Uterus (tissue), 3 donors: ENCODE measurements at regions not wholly inside any gene's neighbourhood (a gene's known extent, or its start where the extent isn't known, plus 50 kb on each side); places are given as distances from the start of the nearest gene placed in this dataset.

Source experiments
- DNase-seq, 2 donors: peaks; one replicate each; pipeline ENCODE4 v3.0.0-alpha.2; 2019 to 2020
- H3K27ac ChIP-seq, 2 donors: fragments of 200-600 bp; sonication (generic); 1 replicate in 1 of 2; 2 replicates in 1 of 2; pipeline ENCODE4 v1.5.1; 2016 to 2018
- H3K27me3 ChIP-seq, 2 donors: fragments of 200-600 bp; sonication (generic); one replicate each; pipeline ENCODE4 v1.5.1; 2018 to 2019; ENCODE audit warnings: control low read depth in 1 of 2
- H3K36me3 ChIP-seq, 2 donors: fragments of 200-600 bp; sonication (generic); one replicate each; pipeline ENCODE4 v1.5.1; 2019; ENCODE audit warnings: control low read depth in 1 of 2
- H3K4me1 ChIP-seq, 2 donors: fragments of 200-600 bp; sonication (generic); one replicate each; pipeline ENCODE4 v1.5.1; 2018 to 2019; ENCODE audit warnings: control low read depth in 1 of 2
- H3K4me3 ChIP-seq, 2 donors: fragments of 200-600 bp; sonication (generic); 1 replicate in 1 of 2; 2 replicates in 1 of 2; pipeline ENCODE4 v1.5.1; 2018 to 2019; ENCODE audit warnings: mild to moderate bottlenecking in 1 of 2
- H3K9me3 ChIP-seq, 2 donors: fragments of 200-600 bp; sonication (generic); one replicate each; pipeline ENCODE4 v1.5.1; 2019; ENCODE audit warnings: control low read depth in 1 of 2
- CTCF ChIP-seq, 4 experiments: fragments of 200-600 bp in 2 of 4; fragments of 450-650 bp in 2 of 4; sonication (generic) in 2 of 4; IDR thresholded peaks; one replicate each; pipeline ENCODE4 v1.5.1; 2016 to 2019; ENCODE audit warnings: antibody characterized with exemption in 4 of 4, mild to moderate bottlenecking in 2 of 4, moderate library complexity in 1 of 4
- POLR2A ChIP-seq, 2 donors: fragments of 450-650 bp; IDR thresholded peaks; one replicate each; pipeline ENCODE4 v1.6.1; 2016; ENCODE audit warnings: antibody characterized with exemption in 2 of 2, mild to moderate bottlenecking in 1 of 2, moderate library complexity in 1 of 2
- intact Hi-C: fragments of 100-400 bp; cut with DNase I; formaldehyde crosslinking; loops from one replicate; pipeline ENCODE4 v1.15.1; 2023; ENCODE audit warnings: low total_unique reads
- donor health status: DM: yes; HTN: yes; CAD: no.

DNA sequence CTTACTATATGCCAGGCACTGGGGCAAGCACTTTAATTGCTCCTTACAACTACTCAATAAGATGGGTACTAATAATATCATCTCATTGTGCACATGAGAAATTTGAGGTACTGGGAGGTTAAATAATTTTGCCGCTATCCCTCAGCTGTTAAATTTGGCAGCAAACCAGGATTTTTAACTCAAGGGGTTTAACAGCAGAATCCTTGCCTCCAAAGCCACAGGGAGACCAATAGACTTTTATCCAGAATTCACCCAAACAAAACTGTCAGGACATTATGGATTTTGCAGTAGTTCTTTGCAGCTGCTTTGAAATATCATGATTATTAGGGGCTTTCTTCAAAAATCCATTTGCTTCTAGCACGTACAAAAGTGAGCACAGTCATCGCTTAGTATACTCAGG, 136.2 kb downstream of the RPS12 start:
- intact Hi-C loops, result no loop called here
- no peaks in the 10 kb centered on the region for H3K27me3 ChIP-seq
- no peak overlapping the region for H3K27ac ChIP-seq
- DNase-seq, result no peak
- no peaks in the 10 kb centered on the region for H3K9me3 ChIP-seq
- H3K4me3 ChIP-seq, result no peak overlapping the region
- no peaks in the 10 kb centered on the region for H3K4me1 ChIP-seq
- no peak for TF ChIP-seq POLR2A (IDR thresholded peaks at IDR 0.05)
- no peak for TF ChIP-seq CTCF (IDR thresholded peaks at IDR 0.05)
- H3K36me3 ChIP-seq, result no peaks in the 10 kb centered on the region

DNA sequence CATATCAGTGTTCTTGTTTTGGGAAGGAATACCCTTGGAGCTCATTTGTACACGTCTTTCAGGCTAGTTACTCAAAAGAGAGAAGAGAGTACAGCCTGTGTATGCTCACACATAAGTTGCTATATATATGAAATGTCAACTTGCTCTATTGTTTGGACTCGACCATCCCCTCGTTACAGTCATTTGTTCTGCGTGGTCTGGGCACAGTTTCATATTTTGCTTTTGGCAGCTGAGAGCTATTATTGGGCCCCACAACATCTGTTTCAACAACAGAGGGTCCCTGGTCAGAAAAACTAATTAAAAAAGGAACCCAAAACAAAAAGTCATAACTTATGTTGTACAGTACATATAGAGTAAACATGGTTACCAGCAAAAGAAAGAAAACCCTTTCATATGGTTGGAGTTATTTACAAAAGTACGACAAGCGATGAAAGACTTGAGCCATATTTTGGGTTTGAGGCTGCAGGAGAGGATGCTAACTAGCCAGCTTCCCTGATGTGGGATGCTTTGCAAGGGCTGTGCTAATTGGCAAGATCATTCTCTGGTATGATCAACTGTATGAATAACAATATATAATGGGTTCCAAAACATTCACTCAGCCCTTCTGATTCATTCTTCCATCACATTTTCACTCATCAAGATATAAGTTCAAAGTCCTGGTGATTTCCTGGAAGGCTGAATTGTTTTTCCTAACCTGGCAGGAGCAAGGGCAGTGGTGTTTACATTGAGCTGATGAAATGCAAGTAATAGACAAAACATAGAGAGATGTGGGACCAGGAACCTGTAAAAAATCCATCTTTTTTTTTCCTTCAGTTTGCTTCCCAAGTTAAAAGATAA, 137.9 kb downstream of the RPS12 start:
- H3K36me3 ChIP-seq, result no peaks in the 10 kb centered on the region
- H3K4me1 ChIP-seq, result no peaks in the 10 kb centered on the region
- no peaks in the 10 kb centered on the region for H3K9me3 ChIP-seq
- no peak for DNase-seq
- no peak overlapping the region for H3K4me3 ChIP-seq
- TF ChIP-seq POLR2A (IDR thresholded peaks at IDR 0.05) (no peak), CTCF (IDR thresholded peaks at IDR 0.05) (no peak)
- intact Hi-C loops, result no loop called here
- no peaks in the 10 kb centered on the region for H3K27me3 ChIP-seq
- no peak overlapping the region for H3K27ac ChIP-seq

DNA sequence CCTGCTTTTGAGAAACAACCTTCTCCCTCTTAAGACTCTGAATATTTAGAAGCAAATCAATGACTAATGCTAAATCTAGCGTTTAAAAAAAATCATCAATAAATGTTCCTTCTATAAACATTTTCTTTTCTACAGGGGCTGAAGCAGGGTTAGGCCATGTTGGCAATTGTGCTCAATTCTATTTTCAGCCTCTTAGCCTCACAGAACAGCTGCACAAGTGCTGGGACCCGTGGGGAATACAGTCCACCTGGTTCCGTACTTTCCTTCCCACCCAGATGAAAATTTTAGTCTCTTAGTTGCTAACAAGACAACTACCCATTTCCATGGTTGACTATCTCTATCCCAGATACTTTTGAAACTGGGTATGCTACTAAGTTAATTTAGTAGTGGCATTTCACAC, 138.6 kb downstream of the RPS12 start:
- no peaks in the 10 kb centered on the region for H3K4me1 ChIP-seq
- H3K27me3 ChIP-seq, result no peaks in the 10 kb centered on the region
- no peaks in the 10 kb centered on the region for H3K9me3 ChIP-seq
- TF ChIP-seq CTCF (IDR thresholded peaks at IDR 0.05), result no peak
- TF ChIP-seq POLR2A (IDR thresholded peaks at IDR 0.05), result no peak
- no peaks in the 10 kb centered on the region for H3K36me3 ChIP-seq
- no peak overlapping the region for H3K4me3 ChIP-seq
- intact Hi-C loops, result no loop called here
- DNase-seq, result no peak
- H3K27ac ChIP-seq, result no peak overlapping the region

GRCh38 chr6:132954222-132954621, 139.9 kb downstream of the RPS12 start:
- H3K27ac ChIP-seq, result no peak overlapping the region
- H3K4me1 ChIP-seq, result no peaks in the 10 kb centered on the region
- no peaks in the 10 kb centered on the region for H3K27me3 ChIP-seq
- no peak for DNase-seq
- no peak overlapping the region for H3K4me3 ChIP-seq
- H3K36me3 ChIP-seq, result no peaks in the 10 kb centered on the region
- intact Hi-C loops, result no loop called here
- TF ChIP-seq CTCF (IDR thresholded peaks at IDR 0.05), result no peak
- no peak for TF ChIP-seq POLR2A (IDR thresholded peaks at IDR 0.05)
- no peaks in the 10 kb centered on the region for H3K9me3 ChIP-seq

- intact Hi-C loops, result no loop called here
- H3K4me1 ChIP-seq, result no peaks in the 10 kb centered on the region
- H3K27me3 ChIP-seq, result no peaks in the 10 kb centered on the region
- no peak for DNase-seq
- H3K9me3 ChIP-seq, result no peaks in the 10 kb centered on the region
- no peaks in the 10 kb centered on the region for H3K36me3 ChIP-seq
- no peak overlapping the region for H3K27ac ChIP-seq
- TF ChIP-seq CTCF (IDR thresholded peaks at IDR 0.05) (no peak), POLR2A (IDR thresholded peaks at IDR 0.05) (no peak)
- no peak overlapping the region for H3K4me3 ChIP-seq
Measured at GRCh38 chr6:132954936-132955335, 140.6 kb downstream of the RPS12 start.
